ENCODE measurements at regions not wholly inside any gene's neighbourhood (a gene's known extent, or its start where the extent isn't known, plus 50 kb on each side); places are given as distances from the start of the nearest gene placed in this dataset.

DNA sequence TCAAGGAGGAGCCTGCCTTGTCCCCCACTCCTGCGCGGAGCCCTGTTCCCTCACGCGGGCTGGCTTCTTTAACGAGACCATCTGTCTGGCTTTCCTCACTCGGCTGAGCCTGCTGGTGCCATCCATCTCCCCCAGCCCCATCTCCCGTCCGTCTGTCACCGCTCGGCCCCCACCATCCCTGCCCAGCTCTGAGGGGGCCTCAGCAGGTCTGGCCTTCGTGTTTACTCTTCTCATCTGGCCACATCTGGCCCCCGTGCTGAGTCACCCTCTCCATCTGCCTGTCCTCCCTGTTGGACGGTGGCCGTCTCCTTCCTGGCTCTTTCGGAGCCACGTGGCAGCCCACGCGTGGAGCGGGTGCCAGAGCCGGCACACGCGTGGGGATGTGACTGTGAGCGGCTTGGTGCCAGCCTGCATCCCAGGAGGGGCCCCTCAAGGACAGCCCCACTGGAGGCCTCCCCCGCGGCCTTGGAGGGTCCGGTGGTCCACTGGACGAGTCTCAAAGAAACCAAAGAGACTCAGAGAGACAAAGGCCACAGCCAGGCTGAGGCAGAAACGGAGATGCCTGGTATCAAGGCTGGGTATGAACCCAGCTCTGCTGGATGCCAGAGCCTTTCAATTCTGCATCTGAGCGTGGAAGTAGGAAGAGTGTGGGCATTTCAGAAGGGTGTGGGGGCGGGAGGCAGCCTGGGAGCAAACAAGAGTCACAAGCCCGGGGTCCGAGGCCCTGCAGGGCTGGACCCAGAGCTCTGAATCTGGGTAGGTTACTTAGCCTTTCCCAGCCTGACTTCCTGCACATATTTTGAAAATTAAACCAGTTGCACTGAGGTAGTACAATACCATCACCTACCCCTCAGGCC lies 76.7 kb upstream of the UNC5A start:
- WGBS, 2 donors: 68% methylated on average over 32 of the region's 32 CpGs
- H3K4me3 ChIP-seq: no peak overlapping the region
- DNase-seq (ENCODE audit: low spot score in 2 of 2): no peak
- H3K9me3 ChIP-seq: peaks cover 0 to 14% (median 0%) of the 10 kb centered on the region in 4 donors
- peaks cover 0 to 30% of the 10 kb centered on the region in 2 donors for H3K27me3 ChIP-seq
- TF ChIP-seq EP300 (IDR thresholded peaks at IDR 0.05) (no peak), POLR2A (IDR thresholded peaks at IDR 0.05) (no peak)
- TF ChIP-seq, protein P1, sequence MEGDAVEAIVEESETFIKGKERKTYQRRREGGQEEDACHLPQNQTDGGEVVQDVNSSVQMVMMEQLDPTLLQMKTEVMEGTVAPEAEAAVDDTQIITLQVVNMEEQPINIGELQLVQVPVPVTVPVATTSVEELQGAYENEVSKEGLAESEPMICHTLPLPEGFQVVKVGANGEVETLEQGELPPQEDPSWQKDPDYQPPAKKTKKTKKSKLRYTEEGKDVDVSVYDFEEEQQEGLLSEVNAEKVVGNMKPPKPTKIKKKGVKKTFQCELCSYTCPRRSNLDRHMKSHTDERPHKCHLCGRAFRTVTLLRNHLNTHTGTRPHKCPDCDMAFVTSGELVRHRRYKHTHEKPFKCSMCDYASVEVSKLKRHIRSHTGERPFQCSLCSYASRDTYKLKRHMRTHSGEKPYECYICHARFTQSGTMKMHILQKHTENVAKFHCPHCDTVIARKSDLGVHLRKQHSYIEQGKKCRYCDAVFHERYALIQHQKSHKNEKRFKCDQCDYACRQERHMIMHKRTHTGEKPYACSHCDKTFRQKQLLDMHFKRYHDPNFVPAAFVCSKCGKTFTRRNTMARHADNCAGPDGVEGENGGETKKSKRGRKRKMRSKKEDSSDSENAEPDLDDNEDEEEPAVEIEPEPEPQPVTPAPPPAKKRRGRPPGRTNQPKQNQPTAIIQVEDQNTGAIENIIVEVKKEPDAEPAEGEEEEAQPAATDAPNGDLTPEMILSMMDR (IDR thresholded peaks at IDR 0.05): no peak
- H3K27ac ChIP-seq: no peak overlapping the region
- H3K36me3 ChIP-seq: no peaks in the 10 kb centered on the region
- no peaks in the 10 kb centered on the region for H3K4me1 ChIP-seq

- peaks cover 0 to 14% (median 0%) of the 10 kb centered on the region in 4 donors for H3K9me3 ChIP-seq
Observed at GRCh38 chr5:176734756-176735342, 75.5 kb upstream of the UNC5A start.

DNA sequence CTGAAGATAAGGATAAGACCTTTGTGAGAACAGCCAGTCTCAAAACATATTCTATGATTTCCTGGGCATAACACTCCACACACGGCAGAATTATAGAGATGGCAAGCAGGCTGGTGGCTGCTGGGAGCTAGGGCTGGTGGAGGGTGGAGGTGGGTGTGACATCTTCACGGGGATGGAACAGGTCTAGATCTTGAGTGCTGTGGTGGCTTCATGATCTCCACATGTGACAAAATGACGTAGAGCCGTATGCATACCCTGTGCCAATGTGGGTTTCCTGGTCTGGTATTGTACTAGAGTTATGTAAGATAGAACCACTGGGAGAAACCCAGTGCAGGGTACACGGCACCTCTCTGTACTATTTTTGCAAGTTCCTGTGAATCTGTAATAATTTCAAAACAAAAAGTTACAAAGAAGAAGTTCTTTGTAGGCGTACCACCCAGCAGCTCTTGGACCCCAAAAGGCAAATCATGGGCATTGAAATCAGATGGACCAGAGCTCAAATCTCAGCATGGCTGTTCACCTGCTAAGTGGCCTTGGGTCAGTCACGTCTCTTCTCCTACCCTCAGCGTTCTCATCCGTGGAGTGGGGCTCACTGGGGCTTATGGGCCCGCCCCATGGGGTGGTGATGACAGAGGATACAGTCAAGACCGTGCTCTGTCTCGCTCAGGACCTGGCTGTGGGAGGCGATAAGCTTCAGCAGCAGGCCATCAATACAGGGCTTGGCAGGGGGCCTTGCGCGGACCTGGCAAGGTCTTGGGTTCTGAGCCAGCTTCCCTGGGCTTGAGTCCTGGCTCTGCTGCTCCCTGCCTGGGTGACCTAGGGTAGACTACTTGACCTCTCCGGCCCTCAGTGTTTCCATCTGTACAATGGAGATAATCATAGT lies 74.7 kb upstream of the UNC5A start:
- peaks cover 0 to 48% of the 10 kb centered on the region in 2 donors for H3K27me3 ChIP-seq
- TF ChIP-seq EP300 (IDR thresholded peaks at IDR 0.05): no peak
- TF ChIP-seq POLR2A (IDR thresholded peaks at IDR 0.05): no peak
- TF ChIP-seq, protein P1 (IDR thresholded peaks at IDR 0.05): no peak
- no peak overlapping the region for H3K4me3 ChIP-seq
- peaks cover 0 to 8% (median 0%) of the 10 kb centered on the region in 4 donors for H3K9me3 ChIP-seq
- no peaks in the 10 kb centered on the region for H3K36me3 ChIP-seq
- no peaks in the 10 kb centered on the region for H3K4me1 ChIP-seq
- no peak overlapping the region for H3K27ac ChIP-seq
- 79% methylated on average over 16 of the region's 16 CpGs for WGBS, 2 donors
- no peak for DNase-seq (ENCODE audit: low spot score in 2 of 2)

More at GRCh38 chr5:176734756-176735342, 75.5 kb upstream of the UNC5A start:
- no peak overlapping the region for H3K27ac ChIP-seq
- no peak for DNase-seq (ENCODE audit: low spot score in 2 of 2)
- H3K4me3 ChIP-seq: no peak overlapping the region
- 94% methylated on average over 12 of the region's 12 CpGs for WGBS, 2 donors
- peaks cover 0 to 40% of the 10 kb centered on the region in 2 donors for H3K27me3 ChIP-seq
- no peaks in the 10 kb centered on the region for H3K4me1 ChIP-seq
- TF ChIP-seq, protein P1 (IDR thresholded peaks at IDR 0.05): no peak
- no peak for TF ChIP-seq POLR2A (IDR thresholded peaks at IDR 0.05)
- no peak for TF ChIP-seq EP300 (IDR thresholded peaks at IDR 0.05)
- no peaks in the 10 kb centered on the region for H3K36me3 ChIP-seq

DNA sequence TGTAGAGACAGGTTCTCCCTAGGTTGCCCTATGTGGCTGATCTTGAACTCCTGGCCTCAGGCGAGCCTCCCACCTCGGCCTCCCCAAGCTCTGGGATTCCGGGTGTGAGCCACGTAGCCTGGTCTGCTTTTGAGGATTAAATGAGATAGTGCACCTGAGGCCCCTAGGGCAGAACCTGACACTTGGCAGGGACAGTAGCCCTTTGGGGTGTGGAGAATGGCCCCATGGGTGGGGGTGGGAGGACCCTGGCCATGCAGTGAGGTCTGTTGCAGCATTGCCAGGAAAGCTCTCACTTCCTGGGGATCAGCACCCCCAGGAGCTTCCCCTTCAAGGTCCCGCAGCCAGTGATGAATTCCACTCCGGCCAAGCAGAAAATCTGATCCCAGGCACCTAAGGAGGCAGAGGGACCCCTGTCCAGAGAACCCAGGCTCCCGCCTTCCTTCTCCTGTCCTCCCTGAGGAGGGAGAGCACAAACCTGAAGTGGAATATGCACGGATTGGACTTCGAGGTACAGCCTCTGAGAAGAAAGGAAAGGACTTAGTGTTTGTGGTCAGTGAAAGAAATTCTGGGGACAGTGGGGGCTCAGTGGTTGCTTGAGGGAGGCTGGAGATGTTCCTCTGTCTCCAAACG lies 73.9 kb upstream of the UNC5A start:
- Histone ChIP-seq H3K27ac (no peak overlapping the region), H3K4me3 (no peak overlapping the region), H3K36me3 (no peaks in the 10 kb centered on the region), H3K9me3 (peaks cover 0 to under 1% (median 0%) of the 10 kb centered on the region in 4 donors), H3K27me3 (peaks cover 0 to 56% of the 10 kb centered on the region in 2 donors), H3K4me1 (no peaks in the 10 kb centered on the region)
- WGBS, 2 donors: 53 to 63% methylated on average over 10 of the region's 10 CpGs
- TF ChIP-seq EP300 (IDR thresholded peaks at IDR 0.05): no peak
- no peak for DNase-seq (ENCODE audit: low spot score in 2 of 2)

Data from tibial nerve (tissue), 4 donors.